Hepatocyte (in vitro differentiated cells): ENCODE measurements at regions not wholly inside any gene's neighbourhood (a gene's known extent, or its start where the extent isn't known, plus 50 kb on each side); places are given as distances from the start of the nearest gene placed in this dataset.

Experiments
- CTCF ChIP-seq: fragments of 200-600 bp; sonication (generic); IDR thresholded peaks from 2 replicates; pipeline ENCODE4 v1.5.1; 2016; ENCODE audit warnings: antibody characterized with exemption, mild to moderate bottlenecking; ENCODE audit not compliant: poor library complexity
- EZH2 ChIP-seq: fragments of 200-600 bp; sonication (generic); IDR thresholded peaks from 2 replicates; pipeline ENCODE4 v1.6.1; 2016; ENCODE audit warnings: antibody characterized with exemption, mild to moderate bottlenecking, borderline replicate concordance
- EZH2phosphoT487 ChIP-seq: fragments of 200-600 bp; sonication (generic); IDR thresholded peaks from one replicate; pipeline ENCODE4 v1.6.1; 2018; ENCODE audit warnings: antibody characterized with exemption, mild to moderate bottlenecking, low read depth, moderate library complexity; ENCODE audit not compliant: unreplicated experiment, severe bottlenecking

- no peak for TF ChIP-seq CTCF
- TF ChIP-seq EZH2, result no peak
- TF ChIP-seq EZH2phosphoT487, result no peak
Observed at GRCh38 chr12:98420461-98420860, 94.9 kb upstream of the TMPO start.
